AG10803 (cell line): ENCODE measurements at regions not wholly inside any gene's neighbourhood (a gene's known extent, or its start where the extent isn't known, plus 50 kb on each side); places are given as distances from the start of the nearest gene placed in this dataset.

Source experiments
- DNase-seq: peaks from one replicate; pipeline ENCODE4 v3.0.0; 2010; ENCODE audit warnings: low read depth
- H3K4me3 ChIP-seq: 2 replicates; pipeline ENCODE4 v1.5.1; 2011; ENCODE audit warnings: mild to moderate bottlenecking, low read length, control low read depth
- TF ChIP-seq, protein P1 (sequence below): conservative IDR thresholded peaks from 2 replicates; pipeline ENCODE4 v1.5.1; 2011; ENCODE audit warnings: mild to moderate bottlenecking, low read length, control low read depth, inconsistent platforms

DNA sequence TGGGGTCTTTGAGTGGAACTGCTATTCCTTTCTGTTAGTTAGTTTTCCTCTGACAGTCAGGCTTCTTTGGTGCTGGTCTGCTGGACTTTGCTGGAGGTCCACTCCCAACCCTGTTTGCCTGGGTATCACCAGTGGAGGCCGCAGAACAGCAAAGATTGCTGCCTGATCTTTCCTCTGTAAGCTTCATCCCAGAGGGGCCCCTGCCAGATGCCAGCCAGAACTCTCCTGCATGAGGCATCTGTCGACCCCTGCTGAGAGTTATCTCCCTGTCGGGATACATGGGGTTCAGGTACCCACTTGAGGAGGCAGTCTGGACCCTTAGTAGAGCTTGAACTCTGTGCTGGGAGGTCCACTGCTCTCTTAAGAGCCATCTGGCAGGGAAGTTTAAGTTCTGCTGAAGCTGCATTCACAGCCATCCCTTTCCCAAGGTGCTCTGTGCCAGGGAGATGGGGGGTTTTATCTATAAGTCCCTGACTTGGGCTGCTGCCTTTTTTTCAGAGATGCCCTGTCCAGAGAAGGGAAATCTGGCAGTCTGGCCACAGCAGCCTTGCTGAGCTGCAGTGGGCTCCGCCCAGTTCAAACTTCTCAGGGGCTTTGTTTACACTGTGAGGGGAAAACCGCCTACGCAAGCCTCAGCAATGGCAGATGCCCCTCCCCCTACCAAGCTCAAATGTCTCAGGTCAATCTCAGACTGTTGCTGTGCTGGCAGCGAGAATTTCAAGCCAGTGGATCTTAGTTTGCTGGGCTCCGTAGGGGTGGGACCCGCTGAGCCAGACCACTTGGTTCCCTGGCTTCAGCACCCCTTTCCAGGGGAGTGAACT lies 89.7 kb upstream of the CDK6 start:
- no peak overlapping the region for H3K4me3 ChIP-seq
- TF ChIP-seq, protein P1, sequence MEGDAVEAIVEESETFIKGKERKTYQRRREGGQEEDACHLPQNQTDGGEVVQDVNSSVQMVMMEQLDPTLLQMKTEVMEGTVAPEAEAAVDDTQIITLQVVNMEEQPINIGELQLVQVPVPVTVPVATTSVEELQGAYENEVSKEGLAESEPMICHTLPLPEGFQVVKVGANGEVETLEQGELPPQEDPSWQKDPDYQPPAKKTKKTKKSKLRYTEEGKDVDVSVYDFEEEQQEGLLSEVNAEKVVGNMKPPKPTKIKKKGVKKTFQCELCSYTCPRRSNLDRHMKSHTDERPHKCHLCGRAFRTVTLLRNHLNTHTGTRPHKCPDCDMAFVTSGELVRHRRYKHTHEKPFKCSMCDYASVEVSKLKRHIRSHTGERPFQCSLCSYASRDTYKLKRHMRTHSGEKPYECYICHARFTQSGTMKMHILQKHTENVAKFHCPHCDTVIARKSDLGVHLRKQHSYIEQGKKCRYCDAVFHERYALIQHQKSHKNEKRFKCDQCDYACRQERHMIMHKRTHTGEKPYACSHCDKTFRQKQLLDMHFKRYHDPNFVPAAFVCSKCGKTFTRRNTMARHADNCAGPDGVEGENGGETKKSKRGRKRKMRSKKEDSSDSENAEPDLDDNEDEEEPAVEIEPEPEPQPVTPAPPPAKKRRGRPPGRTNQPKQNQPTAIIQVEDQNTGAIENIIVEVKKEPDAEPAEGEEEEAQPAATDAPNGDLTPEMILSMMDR, result no peak
- DNase-seq, result no peak

DNA sequence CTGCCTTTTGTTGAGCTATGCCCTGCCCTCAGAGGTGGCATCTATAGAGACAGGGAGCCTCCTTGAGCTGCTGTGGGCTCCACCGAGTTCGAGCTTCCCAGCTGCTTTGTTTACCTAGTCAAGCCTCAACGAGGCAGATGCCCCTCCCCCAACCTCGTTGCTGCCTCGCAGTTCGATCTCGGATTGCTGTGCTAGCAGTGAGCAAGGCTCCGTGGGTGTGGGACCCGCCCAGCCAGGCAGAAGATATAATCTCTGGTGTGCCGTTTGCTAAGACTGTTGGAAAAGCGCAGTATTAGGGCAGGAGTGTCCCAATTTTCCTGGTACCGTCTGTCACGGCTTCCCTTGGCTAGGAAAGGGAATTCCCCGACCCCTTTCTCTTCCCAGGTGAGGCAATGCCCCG lies 88.4 kb upstream of the CDK6 start:
- no peak overlapping the region for H3K4me3 ChIP-seq
- DNase-seq, result no peak
- TF ChIP-seq, protein P1, result no peak

DNA sequence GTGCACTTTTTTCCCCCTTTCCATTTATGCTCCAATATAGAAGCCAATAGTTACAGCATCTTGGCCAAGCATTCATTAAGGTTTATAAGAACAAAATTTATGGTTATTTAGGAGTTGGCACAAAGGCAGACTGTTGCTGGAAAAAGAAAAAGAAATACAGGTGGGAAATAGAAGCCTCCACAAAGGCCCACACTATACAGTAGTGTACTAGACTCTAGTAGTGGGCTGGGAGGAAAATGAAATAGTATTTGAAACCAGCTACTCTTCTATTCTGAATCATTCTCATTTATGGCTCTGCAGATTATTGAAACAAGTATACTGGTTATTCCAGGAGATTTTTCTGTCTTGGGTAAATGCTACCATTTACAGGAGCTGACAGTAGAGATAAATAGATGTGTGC lies 80.9 kb upstream of the CDK6 start:
- DNase-seq, result no peak
- no peak overlapping the region for H3K4me3 ChIP-seq
- TF ChIP-seq, protein P1, result no peak

DNA sequence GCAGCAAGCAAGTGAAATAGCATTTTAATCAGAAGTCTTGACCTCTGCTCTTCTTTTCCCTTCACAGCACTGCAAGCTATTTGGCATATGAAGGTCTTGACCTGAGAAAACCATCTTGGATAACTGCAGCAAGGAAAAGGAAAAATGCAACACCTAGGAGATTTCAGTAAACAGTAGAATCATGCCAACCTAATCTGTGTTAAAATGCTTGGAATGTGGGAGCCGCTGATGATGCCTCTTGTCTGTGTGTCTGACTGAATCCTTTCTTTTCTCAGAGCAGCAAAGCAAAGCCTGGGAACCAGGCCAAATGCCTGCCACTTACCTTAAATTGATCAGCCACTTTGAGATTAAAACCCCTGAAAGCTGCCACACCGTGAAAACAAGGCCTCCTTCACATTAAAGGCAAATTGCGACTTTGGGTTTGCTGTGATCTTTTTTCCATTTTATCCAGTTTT lies 80.4 kb upstream of the CDK6 start:
- DNase-seq, result peak; percentile 87
- TF ChIP-seq, protein P1, result no peak
- H3K4me3 ChIP-seq, result no peak overlapping the region

DNA sequence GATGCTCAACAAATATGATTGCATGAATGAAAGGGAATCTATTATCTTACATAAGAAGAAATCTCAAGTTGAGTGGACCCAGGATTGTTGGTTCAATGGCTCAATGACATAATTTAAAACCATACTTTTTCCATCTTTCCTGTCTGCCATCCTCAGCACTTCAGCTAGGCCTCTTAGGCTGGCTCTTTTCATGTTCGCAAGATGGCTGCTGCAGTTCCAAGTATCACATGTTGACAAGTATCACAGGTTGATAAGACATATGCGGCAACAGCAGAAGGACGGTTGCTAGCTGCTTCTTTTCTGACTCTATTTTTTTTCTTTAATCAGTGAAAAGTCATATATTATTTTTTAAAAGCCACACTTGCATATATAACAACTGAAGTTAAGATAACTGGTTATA lies 79.0 kb upstream of the CDK6 start:
- no peak for DNase-seq
- TF ChIP-seq, protein P1, result no peak
- H3K4me3 ChIP-seq, result no peak overlapping the region

DNA sequence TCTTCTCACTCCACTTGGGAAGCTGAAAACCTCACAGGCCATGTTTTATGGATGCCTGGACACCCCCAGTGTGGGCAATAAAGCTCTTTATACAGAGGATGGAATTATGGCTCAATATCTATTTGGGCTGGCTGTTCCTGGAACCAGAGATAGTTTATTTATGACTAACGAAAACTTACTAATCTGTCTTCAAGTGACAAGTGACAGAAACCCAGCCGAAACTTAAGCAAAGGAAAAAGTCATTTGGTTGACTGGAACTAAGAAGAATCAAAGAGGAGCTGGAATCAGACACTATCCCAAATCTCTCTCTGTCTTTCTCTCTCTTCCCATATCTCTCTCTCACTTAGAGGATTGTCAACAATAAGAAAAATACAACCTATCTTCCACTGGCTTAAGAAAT lies 78.3 kb upstream of the CDK6 start:
- DNase-seq, result no peak
- H3K4me3 ChIP-seq, result no peak overlapping the region
- TF ChIP-seq, protein P1, result no peak

DNA sequence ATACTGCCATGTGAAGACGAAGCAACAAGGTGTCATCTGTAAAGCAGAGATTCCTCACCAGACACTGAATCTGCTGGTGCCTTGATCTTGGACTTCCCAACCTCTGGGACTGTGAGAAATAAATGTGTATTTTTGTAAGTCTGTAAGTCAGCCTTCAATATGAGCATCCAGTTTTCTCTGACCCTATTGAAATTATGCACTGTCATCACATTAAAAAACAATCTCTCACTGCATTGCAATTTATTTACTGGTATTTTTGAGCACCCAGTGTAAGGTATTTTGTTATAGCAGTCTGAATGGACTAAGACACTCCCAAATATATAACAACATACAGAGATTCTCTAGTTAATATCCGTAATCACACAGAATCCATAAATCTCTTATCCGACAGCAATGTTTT lies 77.5 kb upstream of the CDK6 start:
- TF ChIP-seq, protein P1, result no peak
- H3K4me3 ChIP-seq, result no peak overlapping the region
- no peak for DNase-seq
